Skin of body (tissue), 1 donor: ENCODE measurements at regions not wholly inside any gene's neighbourhood (a gene's known extent, or its start where the extent isn't known, plus 50 kb on each side); places are given as distances from the start of the nearest gene placed in this dataset.
"Not testable (repeated sequence)": the region's sequence is repeated elsewhere in the genome, so short reads cannot be mapped to it uniquely, and the experiment has no call there.

Source experiments
- DNase-seq: peaks from one replicate; lab custom pipeline; 2025; lab: John Stamatoyannopoulos, UW

DNA sequence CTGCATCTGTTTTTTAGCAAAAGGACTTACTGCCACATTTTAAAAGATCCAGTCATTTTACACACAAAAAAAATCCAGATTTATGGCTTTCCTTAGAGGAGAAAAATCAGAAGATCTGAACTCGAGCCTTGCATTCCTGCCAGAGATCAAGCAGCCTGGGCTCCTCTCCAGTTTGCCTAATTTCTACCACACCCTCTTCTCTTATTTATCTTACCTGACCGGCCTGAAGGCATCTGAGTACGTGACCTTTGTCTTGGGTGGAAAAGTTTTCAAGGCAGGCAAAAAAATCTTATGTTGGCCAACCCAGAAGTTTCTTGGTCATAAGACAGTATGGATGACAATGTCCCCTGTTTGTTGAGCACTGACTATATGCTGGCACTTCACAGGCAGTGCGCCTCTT is 60.3 kb downstream of the CHRD start:
- no peak for DNase-seq

DNA sequence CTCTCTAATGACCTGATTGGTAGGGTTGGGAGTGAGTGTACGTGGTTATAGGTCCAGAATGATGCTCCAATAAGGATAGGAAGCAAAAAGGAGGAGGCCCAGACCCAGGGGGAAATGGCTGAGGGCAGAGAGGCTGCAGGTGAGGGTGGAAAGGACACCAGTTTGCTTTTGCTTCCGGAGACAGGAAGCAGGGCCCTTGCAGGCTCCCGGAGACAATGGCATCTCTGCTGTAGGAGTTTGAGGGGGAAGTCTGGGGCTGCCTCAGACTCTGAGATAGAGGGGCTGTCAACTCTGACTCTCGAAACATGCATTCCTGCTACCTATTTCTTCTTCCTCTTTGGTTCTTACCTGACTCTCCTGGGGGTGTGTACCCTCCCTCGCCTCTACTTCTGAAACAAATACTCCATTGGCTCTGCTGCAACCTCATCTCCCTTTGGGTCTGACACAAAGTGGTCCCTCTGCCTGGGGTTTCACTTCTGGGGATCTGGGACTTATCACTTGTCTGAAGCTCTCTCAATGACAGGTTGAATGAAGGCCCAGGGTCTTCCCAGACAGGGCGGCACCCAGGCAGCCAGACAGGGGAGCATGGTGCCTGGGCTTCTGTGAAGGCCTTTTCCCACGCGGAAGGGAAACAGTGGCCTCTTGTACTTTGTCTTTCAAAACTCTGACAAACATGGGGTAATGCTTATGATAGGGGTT is 61.5 kb downstream of the CHRD start:
- DNase-seq: no peak

DNA sequence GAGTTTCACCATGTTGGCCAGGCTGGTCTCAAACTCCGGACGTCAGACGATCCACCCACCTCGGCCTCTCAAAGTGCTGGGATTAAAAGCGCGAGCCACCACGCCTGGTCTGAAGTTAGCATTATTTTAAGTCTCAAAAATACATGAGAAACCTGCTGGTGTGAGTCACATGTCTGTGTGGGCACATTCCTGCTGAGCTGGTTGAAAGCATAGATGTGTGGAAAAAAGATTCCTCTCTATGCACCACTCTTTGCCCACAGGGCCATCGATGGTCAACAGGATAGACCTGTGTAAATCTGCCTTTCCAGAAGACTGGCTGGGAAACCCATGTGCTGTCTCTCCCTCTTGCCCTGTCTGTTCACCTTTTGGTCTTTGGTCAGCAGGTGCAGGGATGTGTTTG is 63.5 kb downstream of the CHRD start:
- no peak for DNase-seq

DNA sequence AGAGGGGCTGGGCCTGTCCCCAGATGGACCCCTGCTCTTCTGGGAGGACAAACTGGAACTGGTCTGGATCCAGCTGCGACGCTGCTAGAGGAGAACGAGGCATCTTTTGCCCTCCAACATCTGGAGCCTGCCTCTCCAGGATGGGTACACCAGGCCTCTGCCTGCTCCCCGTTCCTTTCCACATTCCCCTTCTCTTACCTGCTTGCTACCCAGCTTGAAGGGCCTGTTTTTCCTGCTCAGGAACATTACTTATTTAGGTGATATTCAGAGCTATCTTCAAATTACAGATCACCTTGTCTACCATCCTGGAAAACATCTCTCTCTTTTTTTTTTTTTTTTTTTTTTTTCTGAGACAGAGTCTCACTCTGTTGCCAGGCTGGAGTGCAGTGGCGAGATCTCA is 64.0 kb downstream of the CHRD start:
- no peak for DNase-seq

DNA sequence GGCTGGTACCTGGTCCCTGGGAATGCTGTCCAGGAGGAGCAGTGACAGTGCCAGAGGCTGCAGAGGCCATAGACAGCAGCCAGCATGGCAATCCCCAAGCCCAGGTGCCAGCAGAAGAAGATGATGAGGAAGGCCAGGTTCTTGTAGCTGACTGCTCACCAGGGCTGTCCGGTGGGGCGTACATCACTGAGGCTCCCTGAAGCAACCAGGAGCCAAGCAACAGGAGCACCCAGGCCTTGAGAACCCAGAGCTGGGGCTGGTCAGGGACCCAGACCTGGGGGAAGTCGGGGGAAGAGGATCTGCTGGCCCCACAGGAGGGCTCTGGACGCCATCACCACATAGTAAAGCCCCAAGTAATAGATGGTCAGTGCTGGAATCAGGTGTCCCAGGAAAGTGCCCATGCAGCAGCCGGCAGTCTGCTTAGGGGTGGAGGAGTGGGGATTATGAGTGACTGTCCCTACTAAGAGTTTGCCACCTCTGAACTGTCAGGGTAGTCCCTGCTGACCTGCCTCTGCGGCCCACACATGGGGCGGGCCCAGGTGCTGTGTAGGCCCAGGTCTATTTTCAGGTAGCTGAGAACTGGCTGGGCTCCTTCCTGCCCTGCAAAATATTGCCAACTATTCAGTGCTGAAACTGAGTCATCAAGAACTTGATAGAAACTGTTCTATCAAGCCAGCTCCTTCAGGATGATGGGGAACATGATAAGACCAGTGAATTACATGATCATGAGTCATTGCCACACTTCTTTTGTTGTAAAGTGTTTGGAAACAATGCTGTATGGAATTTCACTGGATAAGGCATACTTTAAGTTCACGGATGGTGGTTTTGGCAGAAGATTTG is 68.7 kb downstream of the CHRD start:
- peak; percentile 14 for DNase-seq

DNA sequence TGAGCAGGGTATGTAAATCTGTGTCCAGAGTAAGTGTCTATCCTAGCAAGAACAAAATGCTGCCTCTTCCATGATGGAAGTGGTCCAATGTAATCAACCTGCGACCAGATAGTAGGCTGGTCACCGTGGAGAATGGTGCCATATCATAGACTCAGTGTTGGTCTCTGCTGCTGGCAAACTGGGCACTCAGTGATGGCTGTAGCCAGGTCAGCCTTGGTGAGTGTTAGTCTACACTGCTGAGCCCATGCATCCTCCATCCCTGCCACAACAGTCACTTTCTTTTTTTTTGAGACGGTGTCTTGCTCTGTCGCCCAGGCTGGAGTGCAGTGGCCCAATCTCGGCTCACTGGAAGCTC is 69.3 kb downstream of the CHRD start:
- DNase-seq: no peak

DNA sequence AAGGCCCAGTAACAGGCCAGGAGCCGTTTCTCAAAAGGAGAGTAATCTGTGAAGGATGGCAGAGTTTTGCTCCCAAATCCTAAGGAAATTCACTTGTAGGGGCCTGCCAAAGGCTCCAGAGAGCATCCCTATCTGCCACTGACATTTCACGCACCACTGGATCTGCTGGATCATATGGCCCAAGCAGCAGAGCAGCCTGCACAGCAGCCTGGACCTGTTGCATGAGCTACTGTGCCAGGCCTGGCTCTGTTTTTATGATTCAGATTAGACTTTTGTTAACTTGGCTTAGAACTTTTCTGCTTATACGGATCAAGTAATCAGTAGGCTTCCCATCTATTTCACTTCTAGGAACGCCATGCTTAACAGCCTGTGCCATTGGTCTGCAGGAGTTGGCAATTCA is 70.7 kb downstream of the CHRD start:
- no peak for DNase-seq

DNA sequence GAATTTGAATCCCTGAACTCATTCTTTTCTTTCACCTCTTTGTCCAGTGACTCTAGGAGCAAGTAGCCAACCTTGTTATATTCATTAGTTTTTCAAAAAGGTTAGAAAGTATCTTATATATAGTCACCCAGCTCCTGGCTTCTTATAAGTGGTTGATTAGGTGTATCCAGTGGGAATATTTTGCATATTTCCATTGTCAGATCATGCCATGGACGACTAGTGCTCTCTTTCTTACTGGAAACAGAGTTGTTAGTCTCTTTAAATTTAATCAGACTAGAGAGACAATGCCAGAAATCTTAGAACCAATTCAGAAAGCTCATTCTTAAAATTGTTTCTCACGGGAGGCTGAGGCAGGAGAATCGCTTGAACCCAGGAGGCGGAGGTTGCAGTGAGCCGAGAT is 73.4 kb downstream of the CHRD start:
- no peak for DNase-seq

DNA sequence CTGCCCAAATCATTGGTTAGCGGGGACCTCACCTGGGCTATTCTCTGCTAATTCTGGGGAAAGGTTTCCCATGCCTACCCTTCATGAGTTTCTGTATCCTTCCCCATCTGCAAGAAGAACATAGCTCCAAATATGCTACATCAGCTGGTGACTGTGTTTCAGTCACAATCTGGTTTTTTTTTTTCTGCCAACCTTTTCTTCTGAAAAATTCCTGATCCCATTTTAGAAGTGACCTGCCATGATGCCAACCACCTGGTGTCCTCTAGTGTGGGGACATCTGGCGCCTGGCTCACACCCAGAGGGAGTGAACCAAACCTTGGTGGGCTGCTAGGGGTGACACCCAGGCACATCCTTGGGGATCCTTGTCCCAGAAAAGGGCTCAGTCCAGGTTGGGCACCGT is 76.1 kb downstream of the CHRD start:
- no peak for DNase-seq

DNA sequence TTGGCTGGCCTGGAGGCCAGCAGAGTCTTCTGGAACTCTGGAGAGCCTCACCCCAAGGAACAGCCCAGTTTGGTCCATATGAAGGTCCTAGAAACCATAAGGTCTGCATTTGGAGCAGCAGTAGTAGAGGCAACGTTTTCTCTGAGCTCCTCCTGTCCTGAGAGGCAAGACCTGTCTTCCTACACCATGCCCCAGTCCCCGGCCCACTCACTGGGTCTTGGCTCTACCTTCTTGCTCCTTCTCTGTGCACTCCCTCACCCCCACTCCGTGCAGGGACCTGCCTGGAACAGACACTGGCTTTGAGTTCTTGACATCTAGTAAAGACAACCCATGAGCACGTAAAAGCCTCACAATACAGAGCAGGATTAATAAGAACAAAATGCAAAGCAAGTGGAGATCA is 76.6 kb downstream of the CHRD start:
- DNase-seq: no peak

DNA sequence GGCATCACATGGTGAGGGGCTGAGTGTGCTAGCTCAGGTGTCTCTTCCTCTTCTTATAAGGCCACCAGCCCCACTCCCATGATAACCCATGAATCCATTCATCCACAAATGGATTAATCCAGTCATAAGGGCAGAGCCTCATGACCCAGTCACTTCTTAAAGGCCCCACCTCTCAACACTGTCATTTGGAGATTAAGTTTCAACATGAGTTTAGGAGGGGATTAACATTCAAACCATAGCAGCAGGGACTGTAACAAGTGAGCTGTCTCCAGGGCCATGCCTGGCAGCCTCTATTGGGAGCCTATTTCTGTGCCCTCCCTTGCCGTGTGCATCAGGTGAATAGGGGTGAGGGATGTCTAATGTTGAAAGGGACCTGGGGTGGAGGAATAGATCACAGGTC is 77.5 kb downstream of the CHRD start:
- DNase-seq: no peak

DNA sequence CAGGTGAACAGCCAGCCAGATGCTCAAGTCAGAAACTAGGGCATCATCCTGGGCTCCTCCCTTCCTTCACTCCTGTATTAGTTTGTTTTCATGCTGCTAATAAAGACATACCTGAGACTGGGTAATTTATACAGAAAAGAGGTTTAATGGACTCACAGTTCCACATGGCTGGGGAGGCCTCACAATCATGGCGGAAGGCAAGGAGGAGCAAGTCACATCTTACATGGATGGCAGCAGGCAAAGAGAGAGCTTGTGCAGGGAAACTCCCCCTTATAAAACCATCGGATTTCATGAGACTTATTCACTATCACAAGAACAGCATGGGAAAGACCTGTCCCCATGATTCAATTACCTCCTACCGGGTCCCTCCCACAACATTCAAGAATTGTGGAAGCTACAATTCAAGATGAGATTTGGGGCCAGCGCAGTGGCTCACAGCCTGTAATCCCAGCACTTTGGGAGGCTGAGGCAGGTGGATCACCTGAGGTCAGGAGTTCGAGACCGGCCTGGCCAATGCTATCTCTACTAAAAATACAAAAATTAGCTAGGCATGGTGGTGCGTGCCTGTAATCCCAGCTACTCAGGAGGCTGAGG is 78.0 kb downstream of the CHRD start:
- not testable (repeated sequence) for DNase-seq

DNA sequence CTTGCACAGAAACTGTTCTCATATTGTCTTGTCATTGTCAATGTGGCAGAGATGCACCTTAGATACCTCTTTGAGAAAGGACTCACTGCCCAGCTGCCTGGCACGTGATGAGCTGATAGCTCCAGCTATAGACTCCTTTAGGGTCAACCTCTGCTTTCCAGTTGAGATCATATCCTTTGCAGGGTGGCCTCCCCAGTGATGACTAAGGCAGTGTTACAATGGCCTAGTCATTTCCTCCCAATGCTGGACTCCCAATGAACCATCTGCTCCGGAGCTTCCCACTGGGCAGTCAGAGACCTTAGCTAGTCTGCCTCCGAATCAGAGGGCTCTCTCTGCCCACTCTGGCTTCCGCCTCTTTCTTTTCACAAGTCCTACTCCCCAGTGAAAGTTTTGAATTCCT is 79.5 kb downstream of the CHRD start:
- peak; percentile 12 for DNase-seq

DNA sequence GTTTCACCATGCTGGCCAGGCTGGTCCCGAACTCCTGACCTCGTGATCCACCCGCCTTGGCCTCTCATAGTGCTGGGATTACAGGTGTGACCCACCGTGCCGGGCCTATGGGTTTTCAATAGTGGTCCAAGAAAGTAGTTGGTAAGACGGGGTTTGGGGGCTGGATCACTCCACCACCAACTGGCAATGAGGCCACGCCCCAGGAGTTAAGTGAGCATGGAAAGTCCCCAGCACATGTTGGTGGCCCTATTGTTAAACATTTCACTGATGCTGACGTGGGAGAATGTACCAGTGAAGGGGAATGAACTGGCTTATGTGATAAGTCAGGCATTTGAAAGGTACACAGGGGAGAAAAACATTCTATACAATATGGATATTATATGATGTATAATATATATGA is 80.4 kb downstream of the CHRD start:
- DNase-seq: peak; percentile 19

DNA sequence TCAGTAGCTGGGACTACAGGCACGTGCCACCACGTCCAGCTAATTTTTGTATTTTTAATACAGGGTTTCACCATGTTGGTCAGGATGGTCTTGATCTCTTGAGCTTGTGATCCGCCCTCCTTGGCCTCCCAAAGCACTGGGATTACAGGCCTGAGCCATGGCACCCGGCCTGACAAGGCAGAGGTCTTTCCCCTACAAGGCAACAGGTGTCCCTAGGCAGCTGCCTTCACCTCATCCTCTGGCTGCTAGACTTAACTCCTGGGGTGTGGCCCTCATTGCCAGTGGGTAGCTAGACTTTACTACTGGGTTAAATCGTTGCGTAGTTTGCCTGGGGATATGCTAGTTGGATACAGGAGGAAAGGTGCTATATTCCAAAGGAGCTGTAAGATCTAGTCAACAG is 81.4 kb downstream of the CHRD start:
- no peak for DNase-seq

DNA sequence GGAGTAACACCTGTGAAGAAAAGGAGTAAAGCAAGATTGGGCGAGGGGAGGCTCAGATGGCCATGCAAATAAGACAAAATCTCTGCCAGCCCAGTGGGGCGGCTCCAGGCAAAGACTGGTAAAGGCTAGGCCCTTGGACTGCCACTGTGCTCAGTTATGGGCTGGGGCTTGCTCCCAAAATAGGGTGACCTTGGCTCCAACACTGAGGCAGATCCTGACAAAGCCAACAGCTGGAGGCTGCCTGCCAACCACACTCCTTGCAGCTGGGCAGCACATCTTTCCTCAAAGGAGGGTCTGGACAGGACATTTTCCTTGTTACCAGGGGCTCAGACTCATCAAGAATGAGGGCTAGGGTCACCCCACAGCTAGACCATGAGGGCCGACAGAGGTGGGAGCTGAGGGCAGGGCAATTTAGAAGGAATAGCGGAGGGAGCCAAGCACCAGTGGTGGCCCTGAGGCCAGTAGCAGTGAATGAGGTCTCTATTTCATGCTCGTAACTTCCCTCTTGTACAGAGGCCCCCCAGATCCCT is 86.1 kb downstream of the CHRD start:
- DNase-seq: no peak

DNA sequence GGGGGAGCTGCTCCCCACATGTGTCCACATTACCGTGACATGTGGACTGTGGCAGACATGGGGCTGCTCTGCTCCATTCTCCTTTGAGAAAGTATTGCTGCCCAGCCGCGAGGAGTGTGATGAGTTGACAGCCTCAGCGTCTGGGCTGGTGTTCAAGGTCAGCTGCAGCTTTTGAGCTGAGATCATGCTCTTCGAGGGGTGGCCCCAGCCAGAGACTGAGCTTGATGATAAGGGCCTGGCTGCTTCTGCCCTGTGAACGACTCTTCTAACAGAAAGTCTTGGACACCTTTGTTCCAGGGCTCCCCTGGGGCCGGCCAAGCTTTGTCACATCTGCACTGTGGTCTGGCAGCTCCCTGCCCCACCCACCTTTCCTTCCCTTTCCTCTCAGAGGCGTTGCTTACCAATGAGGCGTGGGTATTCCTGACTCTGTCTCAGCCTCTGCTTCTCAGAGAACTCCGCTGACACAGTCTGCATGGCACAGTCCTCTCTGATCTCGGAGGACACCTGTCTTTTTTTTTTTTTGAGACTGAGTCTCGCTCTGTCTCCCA is 86.6 kb downstream of the CHRD start:
- peak; percentile 20 for DNase-seq

DNA sequence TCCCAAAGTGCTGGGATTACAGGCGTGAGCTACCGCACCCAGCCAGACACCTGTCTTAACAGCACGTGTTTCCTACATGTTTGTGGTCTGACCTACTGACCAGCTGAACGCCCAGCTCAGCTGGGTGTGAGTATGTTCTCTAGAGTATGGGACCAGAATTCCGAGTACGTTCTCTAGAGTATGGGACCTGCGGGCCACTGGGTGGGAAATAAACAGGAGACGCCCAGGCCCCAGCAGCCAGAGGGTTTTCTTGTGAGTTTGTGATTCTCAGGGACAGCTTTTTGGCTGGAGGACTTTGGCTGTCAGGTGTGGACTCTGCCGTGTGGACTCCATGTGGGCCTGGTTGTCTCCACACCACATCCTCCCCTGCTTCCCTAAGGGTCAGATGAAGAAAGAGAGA is 87.3 kb downstream of the CHRD start:
- no peak for DNase-seq

DNA sequence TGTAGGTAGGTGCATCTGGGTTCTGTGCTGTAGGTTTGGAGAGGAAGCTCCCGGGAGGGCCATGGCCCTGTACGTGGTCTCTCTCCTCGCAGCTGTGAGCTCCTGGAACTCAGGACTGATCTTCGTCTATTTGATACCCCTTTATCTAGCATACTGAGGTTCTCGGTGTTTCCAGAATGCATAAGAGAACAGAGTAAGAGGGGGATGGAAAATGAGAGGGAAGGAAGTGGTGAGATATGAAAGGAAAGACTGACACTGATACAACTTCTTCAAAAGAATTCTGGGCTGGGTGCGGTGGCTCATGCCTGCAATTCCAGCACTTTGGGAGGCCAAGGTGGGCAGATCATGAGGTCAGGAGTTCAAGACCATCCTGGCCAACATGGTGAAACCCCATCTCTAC is 90.7 kb downstream of the CHRD start:
- no peak for DNase-seq

DNA sequence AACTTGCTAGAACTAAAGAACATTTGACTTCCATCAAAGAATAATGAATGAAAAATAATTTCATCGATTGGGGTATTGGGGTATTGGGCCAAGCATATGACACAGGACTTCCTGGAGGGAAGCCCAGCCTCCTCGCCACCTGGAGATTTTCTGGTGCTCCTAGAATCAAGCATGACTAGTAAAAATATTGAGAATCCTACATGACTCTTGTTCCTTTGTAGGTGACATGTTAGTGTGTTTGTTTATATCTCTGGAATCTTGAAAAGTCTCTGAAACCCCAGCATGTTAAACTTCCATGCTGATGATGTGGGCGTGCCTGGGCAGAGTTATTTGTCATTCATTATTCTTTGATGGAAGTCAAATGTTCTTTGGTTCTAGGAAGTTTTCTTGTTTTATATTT is 90.1 kb upstream of the EPHB3 start:
- DNase-seq: no peak

DNA sequence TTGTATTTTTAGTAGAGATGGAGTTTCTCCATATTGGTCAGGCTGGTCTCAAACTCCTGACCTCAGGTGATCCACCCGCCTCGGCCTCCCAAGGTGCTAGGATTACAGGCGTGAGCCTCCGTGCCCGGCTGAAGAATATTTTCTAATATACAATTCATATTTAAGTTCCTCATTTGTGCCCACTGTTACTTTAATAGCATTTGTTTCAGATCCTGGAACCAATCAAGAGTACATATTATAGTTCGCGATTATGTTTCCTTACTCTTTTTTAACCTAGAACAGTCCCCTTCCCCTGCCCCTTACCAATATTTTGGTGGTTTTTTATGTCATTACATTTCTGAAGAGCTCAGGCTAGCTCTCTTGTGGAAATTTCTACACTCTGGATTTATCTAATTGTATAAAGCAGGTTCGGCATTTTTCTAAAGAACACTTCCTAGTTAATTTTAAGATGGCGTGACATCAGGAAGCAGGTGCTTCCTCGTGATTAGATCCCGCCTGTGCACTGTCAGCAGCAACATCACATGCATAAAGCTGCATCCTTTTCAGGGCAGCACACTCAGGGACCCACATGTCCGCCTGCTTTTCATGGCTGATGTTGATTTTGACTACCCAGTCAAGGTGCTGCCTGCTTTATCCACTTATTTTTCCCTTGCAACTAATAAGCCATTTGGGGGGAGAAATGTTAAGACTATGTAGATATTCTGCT is 88.7 kb upstream of the EPHB3 start:
- no peak for DNase-seq

DNA sequence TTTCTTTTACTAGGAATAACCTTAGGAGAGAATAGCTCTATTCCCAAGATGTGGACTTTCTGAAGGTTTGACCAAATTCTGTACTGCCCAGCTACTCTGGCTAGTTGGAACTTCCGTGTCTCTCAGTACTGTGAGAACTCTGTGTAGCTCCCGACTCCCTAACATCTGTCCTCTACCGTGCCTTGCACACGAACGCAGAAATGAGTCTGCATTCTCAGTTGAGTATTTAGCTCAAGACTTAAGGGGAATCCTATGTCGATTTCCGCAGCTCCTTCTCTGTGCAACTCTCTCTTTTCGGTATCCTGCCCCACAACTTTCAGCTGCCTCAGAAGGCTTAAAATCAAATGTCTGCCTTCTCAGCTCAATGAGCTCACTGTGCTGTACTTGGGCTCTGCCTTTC is 86.7 kb upstream of the EPHB3 start:
- no peak for DNase-seq
